ENCODE measurements at regions not wholly inside any gene's neighbourhood (a gene's known extent, or its start where the extent isn't known, plus 50 kb on each side); places are given as distances from the start of the nearest gene placed in this dataset.

DNA sequence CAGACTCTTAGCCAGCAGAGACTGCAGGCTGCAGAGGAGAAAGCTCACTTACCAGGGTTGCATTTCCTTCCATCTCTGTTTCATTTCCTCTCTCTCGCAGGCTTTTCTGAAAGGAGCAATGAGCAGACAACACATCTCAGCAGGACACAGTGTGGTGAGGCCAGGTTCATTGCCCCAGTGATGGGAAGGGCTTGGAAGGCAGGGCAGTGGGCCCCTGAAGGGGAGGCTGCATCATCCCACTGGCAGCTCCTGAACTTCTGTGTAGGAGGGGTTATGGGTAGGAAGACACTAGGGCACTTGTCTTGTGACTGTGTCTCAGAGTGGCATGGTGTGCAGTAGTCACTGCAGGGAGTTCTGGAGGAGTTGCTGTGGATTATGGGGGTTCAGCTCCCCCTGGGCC is 246.8 kb downstream of the QKI start:
- TF ChIP-seq, protein P1, sequence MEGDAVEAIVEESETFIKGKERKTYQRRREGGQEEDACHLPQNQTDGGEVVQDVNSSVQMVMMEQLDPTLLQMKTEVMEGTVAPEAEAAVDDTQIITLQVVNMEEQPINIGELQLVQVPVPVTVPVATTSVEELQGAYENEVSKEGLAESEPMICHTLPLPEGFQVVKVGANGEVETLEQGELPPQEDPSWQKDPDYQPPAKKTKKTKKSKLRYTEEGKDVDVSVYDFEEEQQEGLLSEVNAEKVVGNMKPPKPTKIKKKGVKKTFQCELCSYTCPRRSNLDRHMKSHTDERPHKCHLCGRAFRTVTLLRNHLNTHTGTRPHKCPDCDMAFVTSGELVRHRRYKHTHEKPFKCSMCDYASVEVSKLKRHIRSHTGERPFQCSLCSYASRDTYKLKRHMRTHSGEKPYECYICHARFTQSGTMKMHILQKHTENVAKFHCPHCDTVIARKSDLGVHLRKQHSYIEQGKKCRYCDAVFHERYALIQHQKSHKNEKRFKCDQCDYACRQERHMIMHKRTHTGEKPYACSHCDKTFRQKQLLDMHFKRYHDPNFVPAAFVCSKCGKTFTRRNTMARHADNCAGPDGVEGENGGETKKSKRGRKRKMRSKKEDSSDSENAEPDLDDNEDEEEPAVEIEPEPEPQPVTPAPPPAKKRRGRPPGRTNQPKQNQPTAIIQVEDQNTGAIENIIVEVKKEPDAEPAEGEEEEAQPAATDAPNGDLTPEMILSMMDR (IDR thresholded peaks at IDR 0.05; ENCODE audit: insufficient read depth, low read length, poor library complexity, severe bottlenecking): no peak
- no peak for TF ChIP-seq EZH2phosphoT487 (conservative IDR thresholded peaks at IDR 0.05; ENCODE audit: low read length)
